Stimulated activated CD4-positive, alpha-beta T cell treated with anti-CD3 and anti-CD28 coated beads, Interleukin-1b, Interleukin-23, amount 100 ng/mL, for 48 hours (primary cell): ENCODE measurements at regions not wholly inside any gene's neighbourhood (a gene's known extent, or its start where the extent isn't known, plus 50 kb on each side); places are given as distances from the start of the nearest gene placed in this dataset.

Experiments used
- DNase-seq: peaks from one replicate; pipeline ENCODE4 v3.0.0-alpha.2; 2020

DNA sequence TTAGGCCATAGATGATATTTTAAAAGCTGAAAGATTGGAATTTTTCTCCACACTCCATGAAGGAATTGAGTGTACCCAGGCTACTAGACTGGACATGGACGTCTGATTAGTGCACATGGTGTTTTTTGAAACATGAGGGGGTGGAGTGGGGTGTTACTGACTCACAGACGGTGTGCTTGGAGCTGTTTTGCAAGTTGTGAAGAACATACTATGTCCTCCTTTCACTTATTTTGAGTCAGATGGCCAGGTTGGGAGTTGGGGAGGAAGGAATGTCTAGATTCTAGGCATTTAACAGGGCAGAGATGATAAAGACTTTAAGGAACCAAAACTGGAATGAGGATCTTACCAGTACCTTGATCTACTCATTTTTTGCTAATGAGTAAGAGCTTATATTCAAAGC is 158.1 kb upstream of the MTNR1B start:
- DNase-seq = no peak

DNA sequence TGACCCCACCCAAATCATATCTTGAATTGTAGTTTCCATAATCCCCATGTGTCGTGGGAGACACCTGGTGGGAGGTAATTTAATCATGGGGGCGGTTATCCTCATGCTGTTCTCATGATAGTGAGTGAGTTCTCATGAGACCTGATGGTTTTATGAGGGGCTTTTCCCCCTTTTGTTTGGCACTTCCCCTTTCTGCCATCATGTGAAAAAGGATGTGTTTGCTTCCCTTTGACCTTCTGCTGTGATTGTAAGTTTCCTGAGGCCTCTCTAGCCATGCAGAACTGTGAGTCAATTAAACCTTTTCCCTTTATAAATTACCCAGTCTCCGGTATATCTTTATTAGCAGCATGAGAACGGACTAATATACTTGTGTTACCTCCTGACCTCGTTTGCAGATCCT is 156.6 kb upstream of the MTNR1B start:
- no peak for DNase-seq

DNA sequence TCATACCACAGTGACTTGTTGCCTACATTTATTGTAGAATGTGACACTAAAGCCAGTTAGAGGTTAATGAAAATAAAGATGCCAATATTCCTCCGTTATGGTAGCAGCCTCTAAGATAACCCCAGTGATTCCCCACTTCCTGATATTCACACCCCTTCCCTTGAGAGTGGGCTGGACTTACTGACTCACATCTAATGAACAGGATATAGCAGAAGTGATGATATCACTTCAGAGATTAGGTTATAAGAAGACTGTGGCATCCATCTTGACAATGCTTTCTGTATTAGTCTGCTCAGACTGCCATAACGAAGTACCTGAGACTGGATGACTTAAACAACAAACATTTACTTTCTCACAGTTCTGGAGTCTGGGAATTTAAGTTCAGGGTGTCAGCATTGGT is 149.6 kb upstream of the MTNR1B start:
- DNase-seq = no peak

DNA sequence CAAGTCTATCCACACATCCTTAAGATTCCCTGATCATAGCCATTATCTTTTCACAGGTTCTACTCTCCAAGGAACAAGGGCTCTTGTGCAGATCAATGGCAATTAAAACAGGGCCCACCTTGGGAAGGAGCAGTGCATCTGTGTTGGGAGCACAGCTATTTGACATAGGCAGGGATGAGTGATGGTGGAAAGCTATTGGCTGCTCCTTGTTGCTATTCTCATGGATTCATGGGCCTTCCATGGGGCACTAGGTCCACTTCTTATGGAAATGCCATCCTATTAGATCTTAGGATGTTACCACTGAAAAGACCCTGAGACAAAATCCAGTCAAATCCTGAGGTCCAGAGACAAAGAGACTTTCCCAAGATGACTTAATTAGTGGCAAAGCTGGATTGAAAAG is 148.6 kb upstream of the MTNR1B start:
- no peak for DNase-seq

DNA sequence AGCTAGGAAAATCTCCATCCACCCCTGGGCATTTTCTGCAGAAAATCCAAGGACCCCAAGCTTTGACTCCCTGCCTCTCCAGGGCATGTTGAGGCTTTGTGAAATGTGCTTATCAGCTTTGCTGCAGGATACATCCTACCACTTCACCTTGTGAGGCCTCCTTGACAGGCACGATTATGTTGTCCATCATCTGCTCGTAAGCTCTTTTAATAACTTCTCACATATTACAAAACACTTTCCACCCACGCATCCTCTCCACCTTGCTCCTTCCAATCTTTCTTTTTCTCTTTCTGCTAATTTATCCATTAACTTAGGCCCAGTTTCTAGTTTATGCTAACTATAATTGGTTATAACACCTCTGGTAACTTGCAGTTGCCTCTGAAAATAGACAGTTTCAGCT is 147.0 kb upstream of the MTNR1B start:
- DNase-seq = no peak

DNA sequence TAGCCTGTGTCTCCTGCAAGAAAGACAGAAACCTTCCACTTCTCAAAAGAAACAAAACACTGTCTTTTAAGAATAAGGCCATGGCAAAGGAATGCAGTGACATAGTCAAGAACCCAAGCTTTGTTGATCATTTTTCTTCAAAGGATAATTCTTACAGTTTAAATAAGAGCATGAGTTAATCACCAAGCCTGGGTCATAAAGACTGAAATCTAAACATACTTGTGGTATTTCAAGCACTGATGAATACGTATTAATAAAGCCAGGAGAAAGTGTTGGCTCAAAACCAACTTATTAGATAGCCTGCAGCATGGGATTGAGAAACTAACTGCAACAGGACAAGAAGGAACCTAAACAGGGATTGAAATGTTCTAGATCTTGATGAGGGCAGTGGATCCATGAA is 143.3 kb upstream of the MTNR1B start:
- no peak for DNase-seq

DNA sequence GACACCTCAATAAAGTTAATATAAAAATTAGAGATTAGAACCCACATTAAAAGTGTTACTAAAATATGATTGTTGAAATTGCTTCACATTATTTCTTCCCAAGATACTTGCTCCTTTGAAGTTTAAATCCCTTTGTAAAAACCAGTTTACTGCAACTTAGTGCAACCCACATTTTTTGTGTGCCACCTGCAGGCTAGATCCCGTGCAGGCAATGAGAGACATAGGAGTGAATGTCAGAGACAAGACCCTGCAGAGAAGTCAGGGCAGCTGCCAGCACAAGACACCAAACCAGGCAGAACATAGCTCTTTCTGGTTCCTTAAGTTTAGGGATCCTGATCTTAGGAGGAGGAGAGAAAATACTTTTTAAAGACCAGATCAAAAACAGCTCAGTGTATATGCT is 142.8 kb upstream of the MTNR1B start:
- no peak for DNase-seq

DNA sequence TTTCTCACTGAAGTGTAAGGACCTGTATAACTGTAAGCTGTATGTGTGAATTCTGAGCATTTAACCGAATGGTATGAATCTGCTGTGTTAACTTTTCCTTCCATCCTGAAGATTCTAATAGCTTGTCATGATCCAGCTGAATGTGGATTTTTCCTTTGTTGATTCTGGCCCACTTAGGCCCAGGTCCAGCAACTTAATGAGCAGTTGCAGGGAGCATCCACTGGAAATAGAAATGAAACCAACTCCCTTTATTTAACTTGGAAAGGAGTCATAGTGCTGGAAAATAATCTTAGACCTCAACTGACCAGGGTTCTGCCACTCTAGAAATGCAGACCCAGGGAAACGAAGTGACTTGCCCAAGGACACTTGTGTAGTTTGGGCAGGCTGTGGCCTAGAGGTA is 142.3 kb upstream of the MTNR1B start:
- no peak for DNase-seq

DNA sequence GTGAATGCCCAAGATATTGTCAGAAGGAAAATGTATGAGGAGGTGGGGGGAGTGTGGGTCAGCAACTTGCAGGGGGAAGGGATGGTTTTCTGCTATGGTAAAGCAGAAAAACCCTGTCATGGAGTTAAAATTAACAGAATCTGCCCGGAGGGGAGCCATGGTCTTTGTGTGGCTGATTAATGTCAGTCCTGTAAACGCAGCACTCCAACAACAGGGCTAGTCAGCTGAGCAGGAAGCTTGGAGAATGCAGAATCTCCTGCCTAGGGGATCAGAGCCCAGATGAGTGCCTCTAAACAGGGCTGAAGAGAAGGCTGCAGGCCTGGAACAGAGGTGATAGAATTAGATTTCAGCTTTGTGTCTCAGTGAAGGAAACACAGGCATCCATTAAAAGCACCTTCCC is 140.9 kb upstream of the MTNR1B start:
- DNase-seq = no peak

DNA sequence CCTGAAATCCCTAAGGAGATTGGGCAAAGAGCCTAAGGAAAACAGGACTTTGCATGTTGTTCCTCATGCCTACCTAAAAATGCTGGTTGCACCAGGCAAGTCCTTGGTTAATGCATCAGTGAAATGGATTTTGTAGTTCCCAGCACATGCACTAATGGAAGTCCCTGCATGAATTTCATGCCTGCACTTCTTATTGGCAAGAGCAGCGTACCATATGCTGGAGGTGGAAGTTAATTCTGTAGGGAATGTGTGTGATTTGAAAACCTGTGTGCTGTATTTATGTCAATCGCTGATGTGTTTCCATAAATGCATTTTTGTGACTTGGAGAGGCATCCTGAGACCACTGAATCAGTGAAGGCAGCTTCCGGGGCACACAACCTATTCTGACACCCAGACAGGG is 140.3 kb upstream of the MTNR1B start:
- no peak for DNase-seq

DNA sequence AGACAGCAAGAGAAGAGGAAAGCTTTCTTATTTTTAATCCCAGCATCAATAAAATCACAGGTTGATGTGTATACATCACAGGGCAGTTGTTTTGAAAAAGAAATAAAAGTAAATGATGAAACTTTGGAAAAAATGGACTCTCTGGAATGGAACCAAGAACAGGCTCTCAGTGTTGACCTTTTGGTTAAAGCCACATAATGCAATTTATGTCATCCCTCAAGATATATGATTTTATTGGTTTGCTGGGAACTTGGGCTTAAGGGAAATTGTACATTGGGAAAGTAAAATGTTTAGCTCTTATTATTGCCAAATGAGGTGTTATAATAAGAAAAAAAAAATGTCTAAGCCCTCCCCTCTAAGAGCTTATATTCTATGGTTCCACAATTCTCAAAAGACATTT is 139.8 kb upstream of the MTNR1B start:
- DNase-seq = no peak

DNA sequence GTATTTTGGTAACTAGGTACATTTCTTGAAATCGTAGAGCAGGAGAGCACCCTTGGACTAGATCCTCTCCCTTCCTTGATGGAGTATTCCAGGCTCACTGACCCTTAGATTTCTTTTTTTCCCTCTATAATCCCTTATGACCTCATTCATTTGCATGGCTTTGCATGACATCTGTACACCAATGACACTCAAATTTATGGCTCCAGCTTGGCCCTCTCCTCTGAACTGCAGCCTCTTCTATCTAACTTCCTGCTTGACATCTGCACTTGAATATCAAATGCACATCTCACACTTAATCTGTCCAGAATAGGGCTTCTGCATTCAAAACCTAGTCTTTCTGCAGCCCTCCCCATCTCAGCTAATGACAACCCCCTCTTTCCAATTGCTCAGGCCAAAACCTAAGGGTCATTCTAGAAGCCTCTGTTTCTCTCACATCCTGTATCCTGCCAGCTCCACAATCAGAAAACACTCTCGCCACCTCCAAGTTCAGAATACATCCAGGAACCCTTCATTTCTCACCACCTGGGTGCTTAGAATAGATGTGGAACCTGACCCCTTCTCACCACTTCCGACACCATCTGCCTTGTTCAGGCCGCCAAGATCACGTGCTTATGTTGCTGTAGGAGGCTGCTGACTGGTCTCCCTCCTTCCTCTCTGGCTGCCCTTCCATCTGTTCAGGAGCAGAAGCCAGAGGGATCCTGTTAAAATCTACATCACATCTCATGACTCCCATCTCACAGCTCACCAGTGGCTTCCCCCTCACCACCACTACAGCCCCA is 138.9 kb upstream of the MTNR1B start:
- DNase-seq = no peak

DNA sequence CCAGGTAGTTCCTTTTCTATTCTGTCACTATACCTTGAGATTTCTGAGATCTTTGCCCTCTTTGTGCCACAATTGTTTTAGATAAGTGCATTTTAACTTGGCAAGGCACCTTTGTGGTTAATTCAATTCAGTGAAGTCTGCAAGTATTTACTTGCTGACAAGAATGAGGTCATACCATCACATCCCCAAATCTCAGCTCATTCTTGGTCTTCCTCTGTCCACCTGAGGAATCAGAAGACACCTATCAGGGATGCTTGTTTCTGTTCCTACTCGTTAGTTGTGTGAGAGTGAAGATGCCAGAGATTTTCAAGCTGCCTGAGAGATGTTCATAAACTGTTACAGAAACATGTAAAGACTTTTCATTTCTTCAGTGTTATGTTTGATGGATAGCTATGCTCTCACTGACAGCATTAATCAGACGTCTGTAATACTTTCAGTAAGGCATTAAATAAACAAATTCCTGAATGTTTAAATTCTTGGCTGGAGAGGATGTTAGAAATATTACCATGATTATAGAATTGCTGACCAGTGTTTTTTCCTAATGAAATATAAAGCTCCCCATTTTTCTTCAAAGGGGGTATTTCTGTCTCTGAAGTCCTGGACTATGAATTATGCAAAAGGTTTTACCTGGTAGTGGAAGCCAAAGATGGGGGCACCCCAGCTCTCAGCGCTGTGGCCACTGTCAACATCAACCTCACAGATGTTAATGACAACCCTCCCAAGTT is 135.0 kb upstream of the MTNR1B start:
- DNase-seq = no peak

DNA sequence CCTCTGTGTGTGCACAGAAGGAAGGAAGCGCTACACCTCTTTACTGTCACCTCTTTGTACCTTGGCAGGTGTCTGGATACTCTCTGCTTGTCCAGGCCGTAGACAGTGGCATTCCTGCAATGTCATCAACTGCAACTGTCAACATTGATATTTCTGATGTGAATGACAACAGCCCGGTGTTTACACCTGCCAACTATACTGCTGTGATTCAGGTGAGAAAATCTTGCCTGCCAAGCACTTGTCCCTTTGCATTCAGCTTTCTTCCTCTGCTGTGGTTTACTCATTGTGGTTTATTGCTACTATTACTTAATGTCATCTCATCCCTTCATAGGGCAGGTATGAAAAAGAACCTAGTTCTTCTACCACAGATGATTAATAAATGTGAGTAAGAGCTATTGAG is 131.9 kb upstream of the MTNR1B start:
- no peak for DNase-seq

DNA sequence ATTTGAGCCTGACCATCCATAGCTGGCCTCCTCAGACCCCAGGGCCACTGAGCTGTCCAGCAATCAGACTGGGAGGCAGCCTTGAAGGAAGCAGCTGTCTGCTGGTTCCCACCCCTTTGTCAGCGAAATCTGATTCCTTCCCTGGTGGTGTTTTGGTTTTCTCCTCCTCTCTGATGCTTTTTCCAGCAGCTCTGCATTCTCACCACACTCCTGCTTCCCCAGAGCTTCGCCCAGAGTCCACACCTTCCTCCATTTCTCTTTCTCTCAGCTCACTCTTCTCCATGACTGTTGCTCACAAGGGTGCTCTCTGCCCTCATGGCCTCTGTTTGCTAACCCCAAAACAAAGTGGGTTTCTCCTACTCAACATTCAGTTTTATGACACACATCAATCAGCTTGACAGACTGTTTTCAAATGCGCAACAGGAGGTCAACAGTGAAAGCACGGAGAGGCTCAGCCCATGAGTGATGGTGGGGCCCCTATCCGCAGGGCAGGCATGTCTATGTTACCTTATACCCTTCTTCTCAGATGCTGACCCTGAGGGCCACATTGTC is 130.6 kb upstream of the MTNR1B start:
- no peak for DNase-seq

DNA sequence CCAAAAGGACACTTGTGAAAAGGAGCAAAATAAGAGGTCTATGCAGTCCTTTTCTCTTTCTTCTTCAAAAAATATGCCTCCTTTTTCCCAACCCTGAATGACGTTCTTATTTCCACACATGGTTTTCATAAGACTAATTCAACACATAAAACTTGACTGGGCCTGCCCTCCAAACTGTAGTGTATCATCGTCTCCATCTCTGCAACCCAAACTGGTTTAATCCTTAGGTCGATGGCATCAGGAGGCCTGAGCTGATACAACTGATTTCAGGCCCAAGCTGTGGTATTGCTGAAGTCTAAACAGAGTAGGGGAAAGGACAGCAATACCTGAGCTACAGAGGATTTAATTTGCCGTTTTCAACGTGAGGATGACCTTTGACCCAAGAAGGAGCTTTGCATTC is 130.0 kb upstream of the MTNR1B start:
- no peak for DNase-seq

DNA sequence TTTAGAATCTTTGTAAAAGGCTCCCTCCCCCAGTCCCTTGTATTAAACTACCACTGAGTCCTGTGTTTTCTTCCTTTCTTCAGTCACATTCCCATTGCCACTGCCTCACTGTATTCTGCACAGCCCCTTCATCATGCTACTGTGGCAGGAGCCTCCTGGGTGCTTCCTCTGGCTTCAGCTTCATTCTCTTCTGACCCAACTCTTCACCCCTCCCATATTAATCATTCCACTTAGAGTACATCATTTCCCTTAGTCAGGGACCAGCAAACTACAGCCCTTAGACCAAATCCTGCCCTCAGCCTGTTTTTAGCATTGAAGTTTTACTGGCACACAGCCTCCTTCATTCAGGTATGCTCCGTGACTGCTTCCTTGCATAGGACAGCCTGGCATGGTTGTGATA is 127.7 kb upstream of the MTNR1B start:
- no peak for DNase-seq

DNA sequence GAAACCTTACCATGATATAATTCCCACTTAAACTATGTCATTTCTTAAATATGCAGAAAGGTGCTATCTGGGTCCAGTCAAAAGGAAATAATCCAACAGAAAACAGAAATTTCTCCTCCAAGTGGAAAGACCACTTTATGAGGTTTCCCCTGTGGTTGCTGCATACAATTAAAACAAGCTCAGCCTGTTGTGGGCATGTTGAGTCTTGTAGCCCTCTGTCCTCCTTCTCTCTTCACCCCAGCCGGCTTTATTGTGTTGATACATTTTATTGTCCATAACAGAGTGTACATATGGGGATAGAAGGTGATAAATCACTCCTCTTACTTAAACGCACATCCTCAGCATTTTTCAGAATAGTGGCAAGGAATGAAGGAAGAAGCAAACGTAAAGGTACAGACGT is 126.0 kb upstream of the MTNR1B start:
- DNase-seq = no peak

DNA sequence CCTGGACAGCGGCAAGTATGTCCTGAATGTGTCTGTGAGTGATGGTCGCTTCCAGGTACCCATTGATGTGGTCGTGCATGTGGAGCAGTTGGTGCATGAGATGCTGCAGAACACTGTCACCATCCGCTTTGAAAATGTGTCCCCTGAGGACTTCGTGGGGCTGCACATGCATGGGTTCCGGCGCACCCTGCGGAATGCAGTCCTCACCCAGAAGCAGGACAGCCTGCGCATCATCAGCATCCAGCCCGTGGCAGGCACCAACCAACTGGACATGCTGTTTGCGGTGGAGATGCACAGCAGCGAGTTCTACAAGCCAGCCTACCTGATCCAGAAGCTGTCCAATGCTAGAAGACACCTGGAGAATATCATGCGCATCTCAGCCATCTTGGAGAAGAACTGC is 125.3 kb upstream of the MTNR1B start:
- no peak for DNase-seq

DNA sequence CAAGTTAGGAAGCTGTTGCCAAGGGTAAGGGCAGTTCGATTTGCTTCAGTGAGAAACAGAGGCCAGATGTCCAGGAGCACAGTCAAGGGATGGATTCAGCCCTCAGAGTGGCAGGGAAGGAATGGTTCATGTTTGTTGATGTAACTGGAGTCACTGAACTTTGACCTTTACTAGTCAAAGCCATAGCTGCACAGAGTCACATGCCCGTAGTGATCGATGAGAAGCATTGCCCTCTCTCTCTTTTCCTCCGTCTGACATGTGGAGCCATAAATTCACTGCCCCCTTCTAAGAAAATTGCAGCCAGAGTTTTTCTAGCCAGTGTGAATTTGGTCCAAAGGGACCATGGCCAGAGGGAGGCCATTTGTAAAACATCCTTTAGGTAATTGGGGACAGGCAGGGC is 124.1 kb upstream of the MTNR1B start:
- no peak for DNase-seq

DNA sequence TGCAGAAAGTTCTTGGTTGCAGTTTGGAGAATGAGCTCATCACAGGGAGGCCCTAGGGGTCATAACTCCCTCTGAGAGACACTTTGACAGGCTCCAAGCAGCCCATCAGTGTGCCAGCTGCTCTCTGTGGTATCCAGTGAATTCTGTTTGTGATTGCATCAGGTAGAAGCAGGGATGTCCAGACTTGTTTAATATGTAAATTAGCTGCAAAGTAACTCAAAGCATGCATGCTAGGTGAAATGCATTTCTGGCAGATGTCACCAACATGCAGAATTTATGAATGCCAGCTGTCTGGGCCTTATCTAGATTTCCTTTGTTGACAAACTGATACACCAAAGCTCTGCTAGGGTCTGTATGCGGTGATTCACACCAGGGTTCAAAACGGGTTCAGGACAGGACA is 123.6 kb upstream of the MTNR1B start:
- no peak for DNase-seq

DNA sequence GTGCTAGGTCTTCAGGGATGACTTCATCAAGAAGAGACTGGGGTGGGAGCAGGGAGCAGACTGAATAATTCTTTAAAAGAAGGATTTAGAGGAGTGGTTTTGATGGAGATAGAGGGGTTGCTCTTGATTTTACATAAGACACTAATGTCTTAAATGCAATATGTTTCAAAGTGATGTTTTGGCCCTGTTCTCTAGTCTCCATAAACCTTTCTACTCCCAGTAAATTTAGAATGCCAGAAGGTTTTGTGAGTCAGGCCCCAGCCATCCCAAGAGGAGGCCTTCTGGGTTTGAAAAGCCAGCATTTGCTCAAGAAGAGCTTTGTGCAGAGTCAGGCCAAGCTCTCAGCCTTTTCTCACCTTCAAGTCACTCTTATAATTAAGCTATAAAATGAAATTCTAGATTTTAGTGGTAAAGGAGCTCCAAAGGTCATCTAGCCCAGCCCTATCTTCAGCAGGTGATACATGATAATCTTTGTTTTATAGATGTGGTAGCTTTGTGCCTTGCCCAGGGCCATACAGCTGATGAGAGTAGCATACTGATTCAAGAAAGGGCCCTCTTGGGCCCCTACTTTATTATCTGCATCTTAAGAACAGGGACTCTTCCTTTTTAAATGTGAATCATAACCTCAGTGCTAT is 122.8 kb upstream of the MTNR1B start:
- DNase-seq = no peak

DNA sequence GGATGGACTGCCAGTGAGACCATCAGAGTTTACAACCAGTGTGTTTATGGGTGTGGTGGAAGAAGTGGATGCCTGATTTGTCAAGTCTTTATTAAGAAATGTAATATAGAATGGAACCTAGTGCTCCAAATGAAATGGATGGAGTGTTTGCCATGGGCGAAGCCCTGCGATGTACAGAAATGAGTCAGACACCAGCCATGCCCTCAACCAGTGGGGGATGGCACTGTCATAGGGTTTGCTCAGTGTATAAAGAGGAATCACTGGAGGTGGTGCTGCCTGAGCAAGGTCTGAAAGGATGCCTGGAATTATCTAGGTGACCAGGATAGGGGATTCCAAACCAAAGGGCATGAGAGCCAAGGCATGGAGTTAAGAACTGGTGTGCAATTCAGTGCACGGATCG is 120.9 kb upstream of the MTNR1B start:
- no peak for DNase-seq

DNA sequence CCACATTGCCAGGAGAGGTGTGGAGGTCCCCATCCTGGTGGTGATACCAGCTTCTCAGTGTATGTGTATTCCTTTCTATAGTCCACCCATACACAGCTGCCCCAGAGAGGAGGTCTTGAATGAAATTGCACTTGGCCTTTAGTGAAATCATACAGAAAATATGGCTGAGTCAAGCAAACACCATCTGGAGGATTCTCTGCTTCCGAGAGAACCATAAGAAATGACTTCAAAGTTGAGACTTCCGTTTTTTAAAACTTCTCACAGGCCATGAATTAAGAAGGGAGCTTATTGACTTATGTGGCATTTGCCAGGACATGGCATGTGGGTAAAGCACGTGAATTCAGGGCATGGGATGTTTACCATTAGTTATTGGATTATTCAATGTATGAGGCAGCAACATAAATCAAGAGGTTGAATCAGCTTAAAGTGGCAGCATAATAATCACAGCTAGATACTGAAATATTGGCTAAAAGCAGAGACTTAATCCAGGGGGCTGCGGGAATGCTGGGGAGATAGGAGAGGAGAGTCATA is 119.1 kb upstream of the MTNR1B start:
- no peak for DNase-seq
